RWPE1 (cell line): ENCODE measurements at regions not wholly inside any gene's neighbourhood (a gene's known extent, or its start where the extent isn't known, plus 50 kb on each side); places are given as distances from the start of the nearest gene placed in this dataset.

Source experiments
- CTCF ChIA-PET: fragments of 350-600 bp; sonication (Branson Sonifier 250); formaldehyde crosslinking; extraction: SDS; loops from one replicate; lab custom pipeline; 2021; lab: Yijun Ruan, JAX
- POLR2A ChIA-PET: fragments of 400-600 bp; formaldehyde crosslinking; extraction: SDS; loops from one replicate; lab custom pipeline; 2020; ENCODE audit warnings: antibody characterized with exemption; ENCODE audit not compliant: low non-redundant PET; lab: Yijun Ruan, JAX
- DNase-seq: peaks from one replicate; pipeline ENCODE4 v3.0.0; 2012; ENCODE audit warnings: low spot score
- H3K27ac ChIP-seq: fragments of 450-650 bp; 2 replicates; pipeline ENCODE4 v1.5.1; 2017
- TF ChIP-seq, protein P1 (sequence below): fragments of 450-650 bp; conservative IDR thresholded peaks from 2 replicates; pipeline ENCODE4 v1.5.1; 2017; ENCODE audit warnings: low read depth, mild to moderate bottlenecking

DNA sequence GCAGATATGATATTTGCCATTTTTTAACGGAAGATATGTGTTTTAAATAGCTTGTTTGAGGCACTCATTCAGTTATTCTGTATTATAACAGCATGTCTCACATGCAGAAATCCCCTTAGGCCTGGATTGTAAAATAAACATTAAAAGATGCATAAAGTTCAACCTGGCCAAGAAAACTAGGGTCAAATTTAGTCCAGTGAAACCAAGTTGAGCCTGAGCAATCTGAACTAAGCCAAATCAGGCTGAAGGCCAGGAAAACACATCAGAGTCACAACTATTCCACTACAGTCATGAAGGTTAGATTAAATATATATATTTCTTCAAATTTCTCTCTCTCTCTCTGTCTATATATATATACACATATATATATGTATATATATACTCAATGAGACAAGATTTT is 504.8 kb downstream of the SLITRK1 start:
- no peak overlapping the region for H3K27ac ChIP-seq
- DNase-seq, result no peak
- CTCF ChIA-PET, result no interaction called here
- POLR2A ChIA-PET, result no interaction called here
- TF ChIP-seq, protein P1, sequence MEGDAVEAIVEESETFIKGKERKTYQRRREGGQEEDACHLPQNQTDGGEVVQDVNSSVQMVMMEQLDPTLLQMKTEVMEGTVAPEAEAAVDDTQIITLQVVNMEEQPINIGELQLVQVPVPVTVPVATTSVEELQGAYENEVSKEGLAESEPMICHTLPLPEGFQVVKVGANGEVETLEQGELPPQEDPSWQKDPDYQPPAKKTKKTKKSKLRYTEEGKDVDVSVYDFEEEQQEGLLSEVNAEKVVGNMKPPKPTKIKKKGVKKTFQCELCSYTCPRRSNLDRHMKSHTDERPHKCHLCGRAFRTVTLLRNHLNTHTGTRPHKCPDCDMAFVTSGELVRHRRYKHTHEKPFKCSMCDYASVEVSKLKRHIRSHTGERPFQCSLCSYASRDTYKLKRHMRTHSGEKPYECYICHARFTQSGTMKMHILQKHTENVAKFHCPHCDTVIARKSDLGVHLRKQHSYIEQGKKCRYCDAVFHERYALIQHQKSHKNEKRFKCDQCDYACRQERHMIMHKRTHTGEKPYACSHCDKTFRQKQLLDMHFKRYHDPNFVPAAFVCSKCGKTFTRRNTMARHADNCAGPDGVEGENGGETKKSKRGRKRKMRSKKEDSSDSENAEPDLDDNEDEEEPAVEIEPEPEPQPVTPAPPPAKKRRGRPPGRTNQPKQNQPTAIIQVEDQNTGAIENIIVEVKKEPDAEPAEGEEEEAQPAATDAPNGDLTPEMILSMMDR, result no peak

DNA sequence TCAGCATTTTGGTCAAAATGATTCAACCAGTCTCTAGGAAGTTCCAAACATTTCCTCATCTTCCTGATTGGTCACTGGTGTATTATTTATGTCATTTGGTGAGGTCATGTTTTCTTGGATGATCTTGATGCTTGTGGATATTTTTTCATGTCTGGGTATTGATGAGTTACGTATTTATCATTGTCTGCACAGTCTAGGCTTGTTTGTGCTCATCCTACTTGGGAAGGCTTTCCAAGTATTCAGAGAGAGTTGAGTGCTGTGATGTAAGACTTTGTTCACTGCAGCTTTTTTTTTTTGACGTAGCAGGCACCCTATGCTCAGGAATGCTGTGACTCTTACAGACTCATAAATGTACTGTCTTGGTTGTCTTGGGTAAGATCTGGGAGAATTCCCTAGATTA is 509.5 kb downstream of the SLITRK1 start:
- TF ChIP-seq, protein P1, result no peak
- H3K27ac ChIP-seq, result no peak overlapping the region
- ChIA-PET CTCF (no interaction called here), POLR2A (no interaction called here)
- DNase-seq, result no peak

DNA sequence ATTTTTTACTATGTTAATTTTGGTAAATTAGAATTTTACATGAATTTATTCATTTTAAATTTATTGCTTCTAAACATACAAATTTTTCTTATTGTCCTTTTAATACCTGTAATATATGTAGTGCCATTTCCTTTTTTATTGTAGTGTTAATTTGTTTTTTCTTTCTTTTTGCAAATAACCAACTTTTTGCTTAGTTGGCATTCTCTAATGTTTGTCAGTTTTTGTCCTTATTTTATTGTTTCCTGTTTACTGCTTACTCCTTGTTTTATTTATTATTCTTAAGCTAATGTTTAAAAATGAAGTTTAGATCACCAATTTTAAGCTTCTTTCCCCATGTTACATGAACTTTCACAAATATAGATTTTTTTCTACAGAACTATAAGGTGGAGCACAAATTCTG is 516.6 kb downstream of the SLITRK1 start:
- CTCF ChIA-PET, result no interaction called here
- POLR2A ChIA-PET, result no interaction called here
- no peak for DNase-seq
- TF ChIP-seq, protein P1, result no peak
- H3K27ac ChIP-seq, result no peak overlapping the region

DNA sequence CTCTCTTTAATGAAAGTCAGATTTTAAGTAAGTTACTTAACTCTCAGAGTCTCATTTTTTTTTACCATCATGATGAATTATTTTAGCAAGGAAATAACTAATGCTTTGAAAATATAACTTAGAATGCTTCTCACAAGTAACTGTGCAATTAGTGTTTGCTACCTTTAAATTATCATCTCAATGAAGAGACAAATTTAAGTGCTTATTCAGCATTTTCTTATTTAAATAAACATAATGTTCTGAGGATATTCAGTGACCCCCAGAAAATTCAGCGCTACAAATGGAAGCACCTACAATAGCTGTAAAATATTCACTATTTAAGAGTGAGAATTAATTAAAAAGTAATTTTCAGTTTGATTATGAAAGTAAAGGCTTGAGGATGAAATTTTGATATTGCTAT is 527.2 kb downstream of the SLITRK1 start:
- ChIA-PET POLR2A (no interaction called here), CTCF (interaction anchor here (0.7 kb wide), 1 partner anchor 103 kb away, joined by 4 read pairs; no protein-coding TSS in a partner anchor)
- TF ChIP-seq, protein P1, result no peak
- no peak overlapping the region for H3K27ac ChIP-seq
- no peak for DNase-seq

DNA sequence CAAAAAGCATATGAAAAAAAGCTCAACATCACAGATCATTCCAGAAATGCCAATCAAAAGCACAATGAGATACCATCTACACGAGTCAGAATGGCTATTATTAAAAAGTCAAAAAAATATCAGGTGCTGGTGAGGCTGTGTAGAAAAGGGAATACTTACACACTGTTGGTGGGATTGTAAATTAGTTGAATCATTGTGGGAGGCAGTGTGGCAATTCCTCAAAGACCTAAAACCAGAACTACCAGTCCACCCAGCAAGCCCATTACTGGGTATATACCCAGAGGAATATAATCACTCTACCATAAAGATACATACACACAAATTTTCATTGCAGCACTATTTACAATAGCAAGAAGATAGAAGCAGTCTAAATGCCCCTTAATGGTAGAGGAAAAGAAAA is 529.9 kb downstream of the SLITRK1 start:
- DNase-seq, result no peak
- TF ChIP-seq, protein P1, result no peak
- no peak overlapping the region for H3K27ac ChIP-seq
- POLR2A ChIA-PET, result no interaction called here
- CTCF ChIA-PET, result no interaction called here

DNA sequence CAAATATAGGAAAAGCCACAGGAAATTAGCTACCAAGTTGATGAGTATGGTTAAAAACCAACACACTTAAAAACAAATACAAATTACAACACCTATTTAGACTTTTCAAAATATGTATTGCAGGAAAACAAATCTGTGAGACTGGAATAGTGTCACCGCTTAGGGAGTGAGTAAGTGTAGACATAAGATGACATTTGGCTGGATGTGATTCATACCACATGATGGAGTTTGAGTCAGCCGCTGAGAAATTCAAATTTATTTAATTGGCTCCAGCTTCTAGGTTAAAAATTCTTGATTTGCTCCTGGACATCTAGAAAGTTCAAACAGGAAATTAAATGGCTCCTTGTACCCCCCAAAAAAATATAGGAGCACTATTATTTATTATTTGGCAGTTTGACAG is 531.7 kb downstream of the SLITRK1 start:
- ChIA-PET CTCF (no interaction called here), POLR2A (no interaction called here)
- TF ChIP-seq, protein P1, result no peak

DNA sequence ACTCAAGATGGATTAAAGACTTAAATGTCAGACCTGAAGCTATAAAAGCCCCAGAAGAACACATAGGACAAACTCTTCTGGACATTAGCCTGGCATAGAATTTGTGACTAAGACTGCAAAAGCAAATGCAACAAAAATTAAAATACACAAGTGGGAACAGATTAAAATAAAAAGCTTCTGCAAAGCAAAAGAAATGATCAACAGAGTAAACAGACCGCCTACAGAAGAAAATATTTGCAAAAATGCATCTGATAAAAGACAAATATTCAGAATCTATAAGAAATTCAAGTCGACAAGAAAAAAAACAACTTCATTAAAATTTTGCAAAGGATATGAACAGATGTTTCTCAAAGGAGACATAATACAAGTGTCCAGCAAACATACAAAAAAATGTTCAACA is 537.8 kb downstream of the SLITRK1 start:
- TF ChIP-seq, protein P1, result no peak
- CTCF ChIA-PET, result interaction anchor here (0.6 kb wide), 1 partner anchor 1831 kb away, joined by 3 read pairs; no protein-coding TSS in a partner anchor
- POLR2A ChIA-PET, result no interaction called here
- DNase-seq, result no peak
- H3K27ac ChIP-seq, result no peak overlapping the region

More for the DNA sequence above, 531.7 kb downstream of the SLITRK1 start:
- DNase-seq, result peak; percentile 8
- no peak overlapping the region for H3K27ac ChIP-seq
